ENCODE measurements at regions not wholly inside any gene's neighbourhood (a gene's known extent, or its start where the extent isn't known, plus 50 kb on each side); places are given as distances from the start of the nearest gene placed in this dataset.

DNA sequence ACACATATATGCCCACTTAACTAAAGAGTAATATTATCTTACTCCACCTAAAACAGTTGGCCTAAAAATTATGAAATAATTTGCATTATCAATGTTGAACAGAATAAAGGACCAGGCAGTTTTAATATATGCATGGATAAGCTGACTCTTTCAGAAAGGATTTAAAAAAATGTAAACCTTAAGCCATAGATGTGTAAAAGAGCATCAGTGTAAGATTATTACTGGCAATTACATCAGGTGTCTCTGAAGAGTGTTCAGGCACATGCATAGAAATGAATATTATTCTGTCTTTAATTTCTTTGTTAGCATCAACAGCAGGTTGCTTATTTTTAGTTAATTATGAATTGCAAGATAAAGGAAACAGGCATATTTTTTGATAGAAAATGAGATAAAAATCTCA is 1353.8 kb downstream of the C4orf33 start:
- TF ChIP-seq, protein P1, sequence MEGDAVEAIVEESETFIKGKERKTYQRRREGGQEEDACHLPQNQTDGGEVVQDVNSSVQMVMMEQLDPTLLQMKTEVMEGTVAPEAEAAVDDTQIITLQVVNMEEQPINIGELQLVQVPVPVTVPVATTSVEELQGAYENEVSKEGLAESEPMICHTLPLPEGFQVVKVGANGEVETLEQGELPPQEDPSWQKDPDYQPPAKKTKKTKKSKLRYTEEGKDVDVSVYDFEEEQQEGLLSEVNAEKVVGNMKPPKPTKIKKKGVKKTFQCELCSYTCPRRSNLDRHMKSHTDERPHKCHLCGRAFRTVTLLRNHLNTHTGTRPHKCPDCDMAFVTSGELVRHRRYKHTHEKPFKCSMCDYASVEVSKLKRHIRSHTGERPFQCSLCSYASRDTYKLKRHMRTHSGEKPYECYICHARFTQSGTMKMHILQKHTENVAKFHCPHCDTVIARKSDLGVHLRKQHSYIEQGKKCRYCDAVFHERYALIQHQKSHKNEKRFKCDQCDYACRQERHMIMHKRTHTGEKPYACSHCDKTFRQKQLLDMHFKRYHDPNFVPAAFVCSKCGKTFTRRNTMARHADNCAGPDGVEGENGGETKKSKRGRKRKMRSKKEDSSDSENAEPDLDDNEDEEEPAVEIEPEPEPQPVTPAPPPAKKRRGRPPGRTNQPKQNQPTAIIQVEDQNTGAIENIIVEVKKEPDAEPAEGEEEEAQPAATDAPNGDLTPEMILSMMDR (IDR thresholded peaks at IDR 0.05; ENCODE audit: insufficient read depth, low read length, severe bottlenecking) = no peak
- FAIRE-seq (no peak), DNase-seq (ENCODE audit: low read depth) (no peak)
- no peaks in the 10 kb centered on the region for H3K27me3 ChIP-seq (ENCODE audit: control insufficient read depth, insufficient read depth, low read length)
- no peak overlapping the region for H3K4me3 ChIP-seq (ENCODE audit: low read depth, low read length)
- H3K36me3 ChIP-seq (ENCODE audit: control insufficient read depth, insufficient read depth, low read length) = no peaks in the 10 kb centered on the region

DNA sequence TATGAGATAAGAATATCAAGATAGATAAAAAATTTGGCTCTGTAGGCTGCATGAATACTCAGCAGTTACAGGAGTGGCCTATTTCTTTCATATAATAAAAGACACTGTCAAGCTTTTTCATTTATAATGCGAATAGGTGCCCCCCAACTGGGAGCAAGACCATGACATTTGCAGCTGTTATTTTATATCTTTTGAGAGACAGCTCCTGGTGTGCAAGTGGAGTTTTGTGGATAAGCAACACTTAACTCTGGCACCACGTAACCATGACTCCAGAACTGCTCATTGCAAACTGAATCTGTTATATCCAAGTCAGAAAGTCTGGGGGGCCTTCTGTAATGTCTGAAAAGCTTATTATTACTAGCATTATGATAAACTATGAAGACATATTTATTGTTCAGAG is 1372.4 kb downstream of the C4orf33 start:
- FAIRE-seq = no peak
- TF ChIP-seq, protein P1 (IDR thresholded peaks at IDR 0.05; ENCODE audit: insufficient read depth, low read length, severe bottlenecking) = no peak

DNA sequence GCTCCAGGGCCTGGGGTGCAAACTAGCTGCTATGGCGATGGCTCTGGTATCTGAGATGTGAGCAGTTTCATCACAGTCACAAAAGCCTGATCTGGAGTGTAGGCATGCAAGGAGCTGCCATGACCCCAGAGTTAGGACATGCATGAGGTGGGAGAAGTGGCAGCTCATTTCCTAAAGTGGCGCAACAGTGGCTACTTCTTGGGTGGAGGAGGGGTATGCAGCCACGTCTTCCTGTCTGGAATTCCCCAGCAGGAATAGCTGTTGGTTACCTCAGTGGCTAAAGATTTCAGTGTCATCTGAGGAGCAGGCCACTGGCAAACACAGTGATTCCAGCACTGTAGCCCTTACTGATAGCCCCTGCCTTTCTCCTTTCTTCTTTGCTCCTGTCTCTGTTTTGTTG is 1382.5 kb downstream of the C4orf33 start:
- Histone ChIP-seq H3K27me3 (ENCODE audit: control insufficient read depth, insufficient read depth, low read length) (no peaks in the 10 kb centered on the region), H3K36me3 (ENCODE audit: control insufficient read depth, insufficient read depth, low read length) (no peaks in the 10 kb centered on the region), H3K4me3 (ENCODE audit: low read depth, low read length) (no peak overlapping the region)
- peak; percentile 51 for DNase-seq (ENCODE audit: low read depth)
- TF ChIP-seq, protein P1 (IDR thresholded peaks at IDR 0.05; ENCODE audit: insufficient read depth, low read length, severe bottlenecking) = no peak
- no peak for FAIRE-seq

More for the DNA sequence above, 1372.4 kb downstream of the C4orf33 start:
- no peak for DNase-seq (ENCODE audit: low read depth)
- Histone ChIP-seq H3K4me3 (ENCODE audit: low read depth, low read length) (no peak overlapping the region), H3K27me3 (ENCODE audit: control insufficient read depth, insufficient read depth, low read length) (no peaks in the 10 kb centered on the region), H3K36me3 (ENCODE audit: control insufficient read depth, insufficient read depth, low read length) (no peaks in the 10 kb centered on the region)

DNA sequence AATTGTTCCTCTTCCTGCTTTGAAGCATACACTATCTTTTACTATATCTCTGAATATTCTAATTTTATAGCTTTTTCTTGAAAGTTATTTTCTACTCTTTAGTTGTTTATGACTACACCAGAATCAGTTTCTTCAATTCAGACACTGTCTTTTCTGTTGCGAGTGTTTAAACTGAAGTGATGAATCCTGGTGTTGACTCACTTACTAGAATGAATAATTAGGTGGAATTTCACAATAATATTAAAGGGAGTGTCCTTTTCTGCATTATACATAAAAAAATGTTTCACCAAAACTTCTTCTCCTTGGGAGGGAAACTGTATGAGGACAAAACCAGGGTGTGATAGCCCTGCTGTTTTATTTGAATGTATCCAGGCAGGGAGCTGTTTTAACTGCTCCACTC is 1383.1 kb downstream of the C4orf33 start:
- TF ChIP-seq, protein P1 (IDR thresholded peaks at IDR 0.05; ENCODE audit: insufficient read depth, low read length, severe bottlenecking) = no peak
- H3K4me3 ChIP-seq (ENCODE audit: low read depth, low read length) = no peak overlapping the region
- no peaks in the 10 kb centered on the region for H3K27me3 ChIP-seq (ENCODE audit: control insufficient read depth, insufficient read depth, low read length)
- DNase-seq (ENCODE audit: low read depth) (peak; percentile 44), FAIRE-seq (no peak)
- no peaks in the 10 kb centered on the region for H3K36me3 ChIP-seq (ENCODE audit: control insufficient read depth, insufficient read depth, low read length)

DNA sequence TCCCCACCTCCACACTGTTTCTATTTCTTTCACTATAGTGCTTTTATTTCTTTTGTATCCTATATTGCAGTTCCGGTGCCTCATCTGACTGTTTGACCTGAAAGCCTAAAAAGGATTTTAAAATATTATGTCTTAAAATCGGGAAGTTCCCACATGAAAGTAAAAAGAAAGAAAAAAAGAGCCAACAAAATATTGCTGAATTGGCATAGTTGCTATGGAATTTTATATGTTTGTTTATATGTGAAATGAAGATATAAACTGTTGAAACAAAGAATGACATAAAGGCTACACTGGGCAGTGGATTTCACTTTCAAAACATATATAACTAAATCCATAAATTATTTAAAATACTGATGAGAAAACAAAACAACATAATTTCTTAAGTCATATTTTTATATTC is 1383.7 kb downstream of the C4orf33 start:
- no peaks in the 10 kb centered on the region for H3K36me3 ChIP-seq (ENCODE audit: control insufficient read depth, insufficient read depth, low read length)
- FAIRE-seq = no peak
- no peaks in the 10 kb centered on the region for H3K27me3 ChIP-seq (ENCODE audit: control insufficient read depth, insufficient read depth, low read length)
- TF ChIP-seq, protein P1 (IDR thresholded peaks at IDR 0.05; ENCODE audit: insufficient read depth, low read length, severe bottlenecking) = no peak
- no peak overlapping the region for H3K4me3 ChIP-seq (ENCODE audit: low read depth, low read length)
- no peak for DNase-seq (ENCODE audit: low read depth)

DNA sequence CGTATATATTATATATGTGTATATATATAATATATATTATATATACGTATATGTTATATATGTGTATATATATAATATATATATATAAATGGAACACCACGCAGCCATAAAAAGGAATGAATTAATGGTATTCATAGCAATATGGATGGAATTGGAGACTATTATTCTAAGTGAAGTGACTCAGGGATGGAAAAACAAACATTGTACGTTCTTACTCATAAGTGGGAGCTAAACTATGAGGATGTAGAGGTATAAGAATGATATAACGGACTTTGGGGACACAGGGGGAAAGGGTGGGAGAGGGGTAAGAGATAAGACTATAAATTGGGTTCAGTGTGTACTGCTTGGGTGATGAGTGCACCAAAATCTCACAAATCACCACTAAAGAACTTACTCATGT is 1388.9 kb downstream of the C4orf33 start:
- TF ChIP-seq, protein P1 (IDR thresholded peaks at IDR 0.05; ENCODE audit: insufficient read depth, low read length, severe bottlenecking) = no peak
- Histone ChIP-seq H3K36me3 (ENCODE audit: control insufficient read depth, insufficient read depth, low read length) (no peaks in the 10 kb centered on the region), H3K27me3 (ENCODE audit: control insufficient read depth, insufficient read depth, low read length) (no peaks in the 10 kb centered on the region), H3K4me3 (ENCODE audit: low read depth, low read length) (no peak overlapping the region)
- FAIRE-seq = no peak
- DNase-seq (ENCODE audit: low read depth) = no peak
